Skeletal muscle tissue (tissue), 3 donors: ENCODE measurements at regions not wholly inside any gene's neighbourhood (a gene's known extent, or its start where the extent isn't known, plus 50 kb on each side); places are given as distances from the start of the nearest gene placed in this dataset.

Source experiments
- H3K27ac ChIP-seq: one replicate; pipeline ENCODE4 v1.7.0; 2013; ENCODE audit warnings: mild to moderate bottlenecking, low read depth, low read length, inconsistent platforms
- H3K27me3 ChIP-seq, 3 donors: one replicate each; pipeline ENCODE4 v1.7.0; 2013; ENCODE audit warnings: low read length in 3 of 3; ENCODE audit not compliant: control insufficient read depth in 3 of 3, insufficient read depth in 3 of 3
- H3K36me3 ChIP-seq, 3 donors: one replicate each; pipeline ENCODE4 v1.7.0; 2013; ENCODE audit warnings: low read length in 3 of 3; ENCODE audit not compliant: control insufficient read depth in 3 of 3, insufficient read depth in 3 of 3
- H3K4me1 ChIP-seq, 3 donors: one replicate each; pipeline ENCODE4 v1.7.0; 2013; ENCODE audit warnings: low read length in 3 of 3, mild to moderate bottlenecking in 3 of 3; ENCODE audit not compliant: control insufficient read depth in 3 of 3, insufficient read depth in 3 of 3
- H3K4me3 ChIP-seq, 3 donors: one replicate each; pipeline ENCODE4 v1.7.0; 2013; ENCODE audit warnings: low read length in 3 of 3
- H3K9ac ChIP-seq, 3 donors: one replicate each; pipeline ENCODE4 v1.7.0; 2013; ENCODE audit warnings: low read length in 3 of 3, mild to moderate bottlenecking in 3 of 3, moderate library complexity in 2 of 3, low read depth in 1 of 3
- H3K9me3 ChIP-seq, 3 donors: one replicate each; pipeline ENCODE4 v1.7.0; 2013; ENCODE audit warnings: low read length in 3 of 3; ENCODE audit not compliant: control insufficient read depth in 3 of 3
- donor health status: Osteomylitis.

DNA sequence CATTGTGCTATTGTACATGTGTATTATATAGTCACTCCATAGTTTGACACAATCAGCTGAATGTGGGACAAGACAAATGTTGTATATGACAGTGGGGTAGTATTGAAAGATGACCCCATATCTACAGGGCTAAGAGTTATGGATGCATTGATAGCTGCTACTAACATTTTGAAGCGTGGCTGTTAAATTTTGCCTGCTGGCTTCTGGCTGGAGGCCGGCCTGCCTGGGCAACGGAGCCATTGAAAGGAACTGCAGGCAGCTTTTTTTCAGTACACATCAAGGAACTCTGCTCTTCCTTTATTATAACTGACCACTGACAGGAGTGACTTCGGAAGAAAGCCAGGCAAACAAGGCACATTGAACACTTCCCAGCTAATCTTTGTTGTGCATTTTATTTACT, 76.1 kb upstream of the TMEM33 start:
- H3K9me3 ChIP-seq, result no peaks in the 10 kb centered on the region
- H3K4me1 ChIP-seq, result no peaks in the 10 kb centered on the region
- H3K27ac ChIP-seq, result no peak overlapping the region
- H3K36me3 ChIP-seq, result no peaks in the 10 kb centered on the region
- H3K9ac ChIP-seq, result no peak overlapping the region
- H3K27me3 ChIP-seq, result peaks cover 7 to 12% (median 8%) of the 10 kb centered on the region in 3 donors
- H3K4me3 ChIP-seq, result no peak overlapping the region

DNA sequence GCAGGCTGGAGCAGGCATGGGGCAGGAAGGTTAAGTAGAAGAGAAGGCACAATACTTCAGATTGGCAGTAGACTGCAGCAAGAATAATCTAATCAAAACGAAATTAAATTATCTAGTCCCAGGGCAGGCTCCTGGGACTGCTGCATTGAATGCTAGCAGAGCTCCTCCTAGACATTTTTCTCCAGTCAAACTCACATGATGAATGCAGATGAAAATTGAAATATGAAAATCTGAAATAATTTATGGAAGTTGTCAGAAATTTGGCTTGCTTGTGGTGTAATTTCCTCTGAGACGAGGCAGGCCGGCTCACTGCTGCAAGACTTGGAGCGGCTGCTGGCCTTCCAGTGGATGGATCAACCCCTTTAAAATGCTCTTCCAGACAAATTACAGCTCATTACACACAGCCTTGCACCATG, 78.0 kb upstream of the TMEM33 start:
- H3K36me3 ChIP-seq, result no peaks in the 10 kb centered on the region
- no peak overlapping the region for H3K27ac ChIP-seq
- no peak overlapping the region for H3K4me3 ChIP-seq
- H3K4me1 ChIP-seq, result no peaks in the 10 kb centered on the region
- no peaks in the 10 kb centered on the region for H3K9me3 ChIP-seq
- no peak overlapping the region for H3K9ac ChIP-seq
- H3K27me3 ChIP-seq, result peaks cover 0 to 8% (median 0%) of the 10 kb centered on the region in 3 donors

DNA sequence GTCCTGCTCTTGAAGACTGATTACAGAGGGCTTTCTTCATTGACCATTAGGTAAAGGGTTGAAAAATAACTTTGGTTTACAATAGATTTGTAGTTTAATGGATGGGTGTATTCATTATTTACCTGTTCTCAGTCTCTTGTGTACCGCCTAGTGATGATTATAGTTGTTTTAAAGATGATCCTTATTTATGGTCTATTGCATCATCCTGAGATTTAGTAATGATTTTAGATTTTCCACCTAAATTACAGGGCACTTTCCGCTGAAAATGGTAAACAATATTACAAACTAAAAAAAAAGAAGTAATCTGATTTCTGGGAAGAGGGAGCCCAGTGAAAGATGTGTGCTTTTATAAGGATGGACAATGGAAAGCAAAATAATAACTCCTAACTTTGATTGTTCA, 78.4 kb upstream of the TMEM33 start:
- no peak overlapping the region for H3K9ac ChIP-seq
- no peaks in the 10 kb centered on the region for H3K4me1 ChIP-seq
- peaks cover 0 to 10% (median 0%) of the 10 kb centered on the region in 3 donors for H3K27me3 ChIP-seq
- no peaks in the 10 kb centered on the region for H3K36me3 ChIP-seq
- H3K4me3 ChIP-seq, result no peak overlapping the region
- H3K9me3 ChIP-seq, result no peaks in the 10 kb centered on the region
- H3K27ac ChIP-seq, result no peak overlapping the region

DNA sequence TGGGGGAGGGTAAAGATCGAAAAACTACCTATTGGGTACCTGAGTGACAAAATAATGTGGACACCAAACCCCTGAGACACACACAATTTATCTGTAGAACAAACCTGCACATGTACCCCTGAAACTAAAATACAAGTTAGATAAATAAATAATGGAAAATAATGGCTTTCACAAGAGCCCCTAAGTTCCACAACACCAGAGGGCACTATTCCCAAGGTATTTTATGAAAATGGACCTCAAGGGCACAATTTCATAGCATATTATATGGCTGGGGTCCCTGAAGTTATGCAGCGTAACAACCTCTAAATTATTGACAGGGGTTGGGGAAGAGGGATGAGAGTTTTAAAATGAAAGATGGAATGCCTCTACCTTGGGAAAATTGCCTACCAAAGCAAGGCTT, 81.3 kb upstream of the TMEM33 start:
- H3K9me3 ChIP-seq, result no peaks in the 10 kb centered on the region
- H3K27me3 ChIP-seq, result peaks cover 0 to 10% (median 0%) of the 10 kb centered on the region in 3 donors
- no peak overlapping the region for H3K27ac ChIP-seq
- no peak overlapping the region for H3K9ac ChIP-seq
- H3K36me3 ChIP-seq, result no peaks in the 10 kb centered on the region
- H3K4me1 ChIP-seq, result no peaks in the 10 kb centered on the region
- no peak overlapping the region for H3K4me3 ChIP-seq

DNA sequence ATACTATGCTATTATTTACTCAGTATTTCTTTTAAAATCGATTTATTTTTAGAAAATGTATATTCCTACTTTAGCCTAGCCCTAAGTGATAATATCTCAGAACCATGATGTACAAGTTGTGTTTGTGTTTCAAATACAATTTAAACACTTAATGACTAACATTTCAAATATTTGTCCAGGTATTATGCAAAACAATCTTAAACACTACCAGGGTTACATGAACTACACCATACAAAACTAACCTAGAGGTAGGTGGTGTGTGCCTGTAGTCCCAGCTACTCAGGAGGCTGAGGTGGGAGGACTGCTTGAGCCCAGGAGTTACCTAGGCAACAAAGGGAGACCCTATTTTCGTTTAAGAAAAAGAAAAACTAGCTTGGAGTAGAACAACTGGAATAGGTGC, 83.0 kb upstream of the TMEM33 start:
- H3K4me1 ChIP-seq, result no peaks in the 10 kb centered on the region
- no peaks in the 10 kb centered on the region for H3K9me3 ChIP-seq
- no peak overlapping the region for H3K27ac ChIP-seq
- H3K9ac ChIP-seq, result no peak overlapping the region
- peaks cover 0 to 9% (median 0%) of the 10 kb centered on the region in 3 donors for H3K27me3 ChIP-seq
- H3K4me3 ChIP-seq, result no peak overlapping the region
- no peaks in the 10 kb centered on the region for H3K36me3 ChIP-seq

DNA sequence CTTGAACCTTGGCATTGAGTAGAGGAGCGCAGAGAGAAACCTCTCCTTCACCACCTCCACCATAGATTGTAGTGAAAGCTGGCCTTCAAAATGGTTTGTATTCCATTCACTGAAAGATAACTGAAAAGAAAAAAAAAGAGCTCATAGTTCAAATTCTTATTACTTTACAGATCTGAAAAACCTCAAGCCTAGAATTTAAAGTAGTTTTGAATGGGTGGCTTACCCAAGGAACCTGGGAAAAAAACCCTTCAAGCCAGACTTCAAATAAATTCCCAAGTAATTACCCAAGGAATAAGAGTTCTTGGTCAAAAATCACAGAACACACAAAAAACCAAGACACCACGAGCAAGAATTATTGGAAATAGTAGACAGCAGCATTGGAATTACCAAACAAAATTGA, 83.6 kb upstream of the TMEM33 start:
- Histone ChIP-seq H3K4me3 (no peak overlapping the region), H3K9ac (no peak overlapping the region), H3K27ac (no peak overlapping the region), H3K4me1 (no peaks in the 10 kb centered on the region), H3K36me3 (no peaks in the 10 kb centered on the region), H3K9me3 (no peaks in the 10 kb centered on the region), H3K27me3 (peaks cover 0 to 9% (median 0%) of the 10 kb centered on the region in 3 donors)

DNA sequence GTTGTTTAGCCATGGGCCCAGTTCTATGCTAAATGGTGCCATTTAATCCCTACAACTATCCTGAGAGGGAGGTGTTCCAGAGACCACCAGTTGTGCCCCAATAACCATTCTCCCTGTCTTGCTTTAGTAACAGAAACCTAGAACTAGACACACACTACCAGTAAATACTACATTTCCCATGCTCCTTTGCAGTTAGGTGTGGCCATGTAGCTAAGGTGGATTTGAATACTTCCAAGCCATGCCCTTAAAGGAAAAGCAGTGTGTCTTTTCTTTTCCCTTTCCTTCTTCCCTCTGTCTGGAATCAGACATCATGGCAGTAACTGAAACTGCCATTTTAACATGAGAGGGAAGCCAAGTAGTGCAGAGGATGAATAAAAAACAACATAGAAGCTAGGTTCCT, 90.9 kb upstream of the TMEM33 start:
- no peaks in the 10 kb centered on the region for H3K4me1 ChIP-seq
- no peaks in the 10 kb centered on the region for H3K9me3 ChIP-seq
- H3K36me3 ChIP-seq, result no peaks in the 10 kb centered on the region
- H3K4me3 ChIP-seq, result no peak overlapping the region
- no peak overlapping the region for H3K27ac ChIP-seq
- peaks cover 0 to 2% (median 0%) of the 10 kb centered on the region in 3 donors for H3K27me3 ChIP-seq
- no peak overlapping the region for H3K9ac ChIP-seq

DNA sequence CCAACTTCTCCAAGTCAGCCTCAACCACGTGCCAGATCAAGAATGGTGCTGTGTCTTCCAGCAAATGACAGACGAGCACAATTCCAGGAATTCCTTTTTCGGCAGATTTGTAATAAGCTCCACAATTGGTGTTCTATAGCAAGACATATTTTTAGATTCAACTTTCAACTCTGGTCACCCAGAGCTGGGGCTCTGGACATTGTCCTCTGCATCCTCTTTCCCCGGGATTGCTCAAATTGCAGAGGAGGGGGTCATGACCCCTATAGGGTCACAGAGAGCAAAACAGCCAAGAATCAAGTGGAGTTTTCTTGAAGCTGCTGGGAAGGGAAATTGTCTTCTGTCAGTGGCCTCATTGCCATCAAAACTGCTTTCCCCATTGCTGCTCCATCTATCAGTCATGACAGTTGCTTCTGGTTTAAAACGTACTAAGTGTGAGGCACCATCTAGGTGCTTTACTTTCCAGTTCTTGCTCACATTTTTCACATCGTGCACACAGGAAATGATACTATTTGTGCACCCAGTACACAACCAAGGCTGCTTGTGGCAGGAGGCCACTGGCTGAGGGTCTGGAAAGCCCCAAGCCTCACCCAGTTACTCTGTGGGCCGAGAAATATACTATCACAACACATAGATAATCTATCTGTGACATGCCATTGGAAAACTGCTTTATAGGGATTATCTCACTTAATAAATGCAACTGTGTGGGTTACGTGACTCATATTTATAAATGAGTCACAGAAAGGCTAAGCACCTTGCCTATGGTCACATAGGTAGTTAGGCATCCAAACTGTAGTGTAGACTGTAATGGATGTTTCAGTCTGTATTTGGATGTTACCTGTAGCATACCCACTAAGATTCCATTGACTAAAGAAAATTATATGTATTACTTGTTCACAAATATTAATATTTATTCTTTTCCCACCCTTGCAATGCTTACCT, 91.7 kb upstream of the PHOX2B start:
- Histone ChIP-seq H3K36me3 (no peaks in the 10 kb centered on the region), H3K9ac (no peak overlapping the region), H3K27ac (no peak overlapping the region), H3K27me3 (peaks cover 0 to 6% (median 0%) of the 10 kb centered on the region in 3 donors), H3K9me3 (no peaks in the 10 kb centered on the region), H3K4me3 (no peak overlapping the region), H3K4me1 (no peaks in the 10 kb centered on the region)

DNA sequence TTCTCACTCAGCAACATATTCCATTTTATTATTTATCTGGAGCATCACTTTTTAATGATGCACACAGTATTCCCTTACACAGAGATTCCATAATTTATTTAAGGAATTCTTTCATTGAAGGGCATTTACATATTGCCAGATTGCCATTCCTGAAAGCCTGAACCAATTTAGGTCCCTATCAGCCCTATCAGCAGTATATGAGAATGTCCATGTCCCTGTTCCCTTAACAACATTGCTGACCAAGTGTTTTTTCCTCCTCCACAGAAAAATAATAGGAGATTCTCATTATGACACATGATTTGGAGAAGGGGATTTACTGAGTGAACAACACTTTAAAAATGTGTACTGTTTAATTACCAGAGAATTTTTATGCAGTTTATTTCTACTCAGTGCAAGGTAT, 90.1 kb upstream of the PHOX2B start:
- H3K4me1 ChIP-seq, result no peaks in the 10 kb centered on the region
- H3K27ac ChIP-seq, result no peak overlapping the region
- peaks cover 0 to 6% (median 0%) of the 10 kb centered on the region in 3 donors for H3K27me3 ChIP-seq
- no peak overlapping the region for H3K4me3 ChIP-seq
- no peaks in the 10 kb centered on the region for H3K36me3 ChIP-seq
- H3K9me3 ChIP-seq, result no peaks in the 10 kb centered on the region
- H3K9ac ChIP-seq, result no peak overlapping the region

DNA sequence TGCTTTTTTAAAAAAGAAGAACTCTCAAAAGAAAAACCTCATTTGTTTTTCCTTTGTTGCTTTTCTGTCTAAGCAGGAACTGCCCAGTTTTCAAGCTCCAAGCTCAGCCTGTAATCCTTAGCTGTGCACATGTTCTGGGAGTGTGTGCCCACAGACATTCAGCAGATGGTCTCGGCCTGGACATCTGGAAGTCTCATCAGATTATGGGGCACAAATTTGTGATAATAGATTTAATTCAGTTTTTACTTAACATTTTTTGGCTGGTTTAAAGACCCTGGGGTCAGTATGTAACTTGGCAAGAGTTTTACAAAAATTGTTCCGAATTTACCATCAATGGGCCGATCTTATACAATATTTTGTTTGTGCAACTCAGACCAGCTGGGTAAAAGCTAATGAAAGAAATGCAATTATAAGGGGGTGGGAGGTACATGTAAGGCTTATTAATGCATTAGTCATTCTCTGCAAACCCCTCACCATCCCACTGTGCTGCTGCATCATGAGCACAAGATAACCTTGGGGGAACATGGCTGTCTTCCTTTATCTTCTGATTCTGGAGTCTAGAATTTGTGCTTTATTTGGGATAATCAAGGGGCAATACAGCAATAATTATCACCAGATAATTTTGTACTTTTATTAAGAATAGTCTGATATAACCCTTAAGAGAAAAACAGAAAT, 86.9 kb upstream of the PHOX2B start:
- no peaks in the 10 kb centered on the region for H3K4me1 ChIP-seq

More for the DNA sequence above, 86.9 kb upstream of the PHOX2B start:
- no peaks in the 10 kb centered on the region for H3K36me3 ChIP-seq
- no peak overlapping the region for H3K4me3 ChIP-seq
- peaks cover 0 to 2% (median 0%) of the 10 kb centered on the region in 3 donors for H3K9me3 ChIP-seq
- no peak overlapping the region for H3K27ac ChIP-seq
- H3K27me3 ChIP-seq, result peaks cover 0 to 5% (median 3%) of the 10 kb centered on the region in 3 donors
- H3K9ac ChIP-seq, result no peak overlapping the region
